ENCODE measurements at regions not wholly inside any gene's neighbourhood (a gene's known extent, or its start where the extent isn't known, plus 50 kb on each side); places are given as distances from the start of the nearest gene placed in this dataset.

DNA sequence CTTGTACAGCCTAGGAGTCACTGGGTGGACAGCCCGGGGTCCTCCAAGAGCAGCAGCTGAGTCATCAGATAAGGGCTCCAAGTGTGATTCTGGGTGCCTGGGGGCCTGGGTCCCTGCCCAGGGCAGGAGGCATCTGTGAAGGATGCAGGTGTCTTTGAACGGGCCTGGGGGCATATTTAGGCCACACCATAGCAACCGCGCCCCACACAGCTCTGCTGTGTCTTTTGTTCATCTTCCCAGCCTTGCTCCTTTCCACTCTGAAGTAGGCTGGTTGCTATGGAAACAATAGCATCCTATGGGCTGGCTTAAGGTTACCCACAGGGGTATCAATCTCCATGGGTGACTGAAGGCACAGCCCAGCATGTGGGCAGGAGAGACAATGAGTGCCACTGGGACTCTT, 324.7 kb downstream of the TCERG1L start:
- TF ChIP-seq, protein P1, sequence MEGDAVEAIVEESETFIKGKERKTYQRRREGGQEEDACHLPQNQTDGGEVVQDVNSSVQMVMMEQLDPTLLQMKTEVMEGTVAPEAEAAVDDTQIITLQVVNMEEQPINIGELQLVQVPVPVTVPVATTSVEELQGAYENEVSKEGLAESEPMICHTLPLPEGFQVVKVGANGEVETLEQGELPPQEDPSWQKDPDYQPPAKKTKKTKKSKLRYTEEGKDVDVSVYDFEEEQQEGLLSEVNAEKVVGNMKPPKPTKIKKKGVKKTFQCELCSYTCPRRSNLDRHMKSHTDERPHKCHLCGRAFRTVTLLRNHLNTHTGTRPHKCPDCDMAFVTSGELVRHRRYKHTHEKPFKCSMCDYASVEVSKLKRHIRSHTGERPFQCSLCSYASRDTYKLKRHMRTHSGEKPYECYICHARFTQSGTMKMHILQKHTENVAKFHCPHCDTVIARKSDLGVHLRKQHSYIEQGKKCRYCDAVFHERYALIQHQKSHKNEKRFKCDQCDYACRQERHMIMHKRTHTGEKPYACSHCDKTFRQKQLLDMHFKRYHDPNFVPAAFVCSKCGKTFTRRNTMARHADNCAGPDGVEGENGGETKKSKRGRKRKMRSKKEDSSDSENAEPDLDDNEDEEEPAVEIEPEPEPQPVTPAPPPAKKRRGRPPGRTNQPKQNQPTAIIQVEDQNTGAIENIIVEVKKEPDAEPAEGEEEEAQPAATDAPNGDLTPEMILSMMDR (IDR thresholded peaks at IDR 0.05): no peak
- no peak for TF ChIP-seq POLR2A (IDR thresholded peaks at IDR 0.05)
